Naive B cell (primary cell): ENCODE measurements at regions not wholly inside any gene's neighbourhood (a gene's known extent, or its start where the extent isn't known, plus 50 kb on each side); places are given as distances from the start of the nearest gene placed in this dataset.
"Not testable (repeated sequence)": the region's sequence is repeated elsewhere in the genome, so short reads cannot be mapped to it uniquely, and the experiment has no call there.

Source experiments
- ATAC-seq, 2 donors: fragments of 150-1000 bp; cut with Tn5 transposase; 2 replicates each; pipeline ENCODE4 v1.10.0; 2021; ENCODE audit warnings: low read depth in 2 of 2, mild to moderate bottlenecking in 2 of 2, moderate library complexity in 2 of 2
- DNase-seq: peaks from one replicate; pipeline ENCODE4 v3.0.0; 2022
- H3K27ac Mint-ChIP-seq, 6 donors: one replicate each; pipeline ENCODE4 v1.8.0; 2020 to 2022; ENCODE audit warnings: mild to moderate bottlenecking in 6 of 6, mixed read lengths in 6 of 6, moderate library complexity in 5 of 6, inconsistent platforms in 2 of 6
- H3K27me3 Mint-ChIP-seq, 3 donors: one replicate each; pipeline ENCODE4 v1.8.0; 2021 to 2022; ENCODE audit warnings: mixed read lengths in 3 of 3, mild to moderate bottlenecking in 1 of 3
- H3K36me3 Mint-ChIP-seq, 2 donors: one replicate each; pipeline ENCODE4 v1.8.0; 2020 to 2022; ENCODE audit warnings: mixed read lengths in 2 of 2, inconsistent platforms in 1 of 2, mild to moderate bottlenecking in 1 of 2
- H3K4me1 Mint-ChIP-seq, 3 donors: one replicate each; pipeline ENCODE4 v1.8.0; 2020 to 2022; ENCODE audit warnings: mixed read lengths in 3 of 3, inconsistent platforms in 1 of 3, mild to moderate bottlenecking in 1 of 3, moderate library complexity in 1 of 3
- H3K4me3 Mint-ChIP-seq, 8 donors: one replicate each; pipeline ENCODE4 v1.8.0; 2020 to 2022; ENCODE audit warnings: mild to moderate bottlenecking in 8 of 8, mixed read lengths in 8 of 8, moderate library complexity in 8 of 8, inconsistent platforms in 2 of 8
- H3K9me3 Mint-ChIP-seq, 7 donors: one replicate each; pipeline ENCODE4 v1.8.0; 2020 to 2022; ENCODE audit warnings: mixed read lengths in 7 of 7, mild to moderate bottlenecking in 5 of 7, inconsistent platforms in 2 of 7, moderate library complexity in 1 of 7

DNA sequence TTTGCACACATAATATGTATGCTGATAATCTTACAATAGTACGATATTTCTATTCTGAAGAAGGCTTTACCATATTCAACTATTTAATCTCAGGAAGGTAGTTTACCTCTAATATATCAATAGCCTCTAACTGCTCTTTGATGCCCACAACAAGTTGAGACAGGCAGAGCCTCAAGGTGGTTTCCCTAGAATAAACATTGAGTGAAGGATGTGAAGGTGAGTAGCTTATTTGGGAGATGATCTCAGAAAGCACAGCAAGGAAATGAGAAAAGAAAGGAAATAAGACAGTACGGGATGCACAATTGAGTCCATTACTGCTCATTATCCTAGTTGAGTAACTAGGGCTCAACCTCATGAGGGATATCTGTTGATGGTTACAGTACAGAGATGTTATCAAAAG is 638.4 kb downstream of the MAFB start:
- H3K4me1 Mint-ChIP-seq = no peaks in the 10 kb centered on the region
- peaks cover 0 to 15% (median 4%) of the 10 kb centered on the region in 3 donors for H3K27me3 Mint-ChIP-seq
- no peak overlapping the region for H3K4me3 Mint-ChIP-seq
- no peak overlapping the region for H3K27ac Mint-ChIP-seq
- peaks cover 0 to 4% (median 0%) of the 10 kb centered on the region in 7 donors for H3K9me3 Mint-ChIP-seq
- no peaks in the 10 kb centered on the region for H3K36me3 Mint-ChIP-seq
- ATAC-seq = no peak
- DNase-seq = no peak

DNA sequence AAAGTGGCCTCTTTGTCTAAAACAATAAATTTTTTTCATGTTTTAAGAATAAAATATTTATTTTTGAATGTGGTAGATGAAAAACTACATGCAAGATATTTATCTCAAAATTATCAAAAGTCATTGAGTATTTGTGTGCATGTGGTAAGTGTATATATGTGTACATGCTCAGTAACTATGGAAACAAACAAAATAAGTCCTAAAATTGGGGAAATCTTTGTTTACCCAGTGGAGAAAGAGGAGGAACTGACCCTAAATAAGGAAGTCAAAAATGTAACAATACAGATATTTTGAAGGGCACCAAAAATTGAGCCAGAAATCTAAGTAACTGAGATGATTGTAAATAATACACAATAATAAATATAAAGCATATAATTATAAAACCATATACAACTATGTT is 639.2 kb downstream of the MAFB start:
- Mint-ChIP-seq H3K27me3 (peaks cover 0 to 16% (median 4%) of the 10 kb centered on the region in 3 donors), H3K4me3 (no peak overlapping the region), H3K4me1 (no peaks in the 10 kb centered on the region), H3K36me3 (no peaks in the 10 kb centered on the region), H3K9me3 (peaks cover 0 to 4% (median 0%) of the 10 kb centered on the region in 7 donors), H3K27ac (no peak overlapping the region)
- no peak for ATAC-seq
- no peak for DNase-seq

DNA sequence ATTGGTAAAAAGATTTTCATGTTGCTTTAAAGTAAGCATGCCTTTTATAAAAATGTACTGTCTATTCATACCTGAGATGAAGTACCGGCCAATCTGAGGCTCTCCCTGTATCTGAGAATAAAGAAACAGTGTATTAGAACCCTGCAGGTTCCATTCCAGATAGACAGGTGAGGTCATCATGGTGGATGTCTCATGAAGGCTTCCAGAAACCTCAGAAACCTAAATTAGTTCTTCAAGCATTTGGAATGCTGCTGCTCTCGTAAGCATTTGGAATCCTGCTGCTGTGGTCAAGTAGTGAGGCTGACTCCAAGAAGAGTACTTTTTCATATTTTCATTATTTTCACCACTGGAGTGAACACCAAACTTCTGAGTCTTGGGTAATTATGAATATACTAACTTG is 642.3 kb downstream of the MAFB start:
- H3K9me3 Mint-ChIP-seq = no peaks in the 10 kb centered on the region
- no peaks in the 10 kb centered on the region for H3K4me1 Mint-ChIP-seq
- no peaks in the 10 kb centered on the region for H3K36me3 Mint-ChIP-seq
- no peak for DNase-seq
- H3K27me3 Mint-ChIP-seq = peaks cover 0 to 4% (median 4%) of the 10 kb centered on the region in 3 donors
- no peak overlapping the region for H3K27ac Mint-ChIP-seq
- no peak for ATAC-seq
- no peak overlapping the region for H3K4me3 Mint-ChIP-seq

- Mint-ChIP-seq H3K27ac (no peak overlapping the region), H3K27me3 (peaks cover 0 to 12% (median 7%) of the 10 kb centered on the region in 3 donors), H3K4me3 (no peak overlapping the region), H3K4me1 (no peaks in the 10 kb centered on the region), H3K36me3 (no peaks in the 10 kb centered on the region), H3K9me3 (peaks cover 0 to 5% (median 0%) of the 10 kb centered on the region in 7 donors)
- ATAC-seq = no peak
- DNase-seq = no peak
Measured at GRCh38 chr20:40037511-40037910, 651.5 kb downstream of the MAFB start.

- ATAC-seq = no peak
- DNase-seq = no peak
- peaks cover 4 to 5% (median 4%) of the 10 kb centered on the region in 3 donors for H3K27me3 Mint-ChIP-seq
- no peak overlapping the region for H3K27ac Mint-ChIP-seq
- no peaks in the 10 kb centered on the region for H3K36me3 Mint-ChIP-seq
- peaks cover 0 to 7% (median 2%) of the 10 kb centered on the region in 7 donors for H3K9me3 Mint-ChIP-seq
- no peaks in the 10 kb centered on the region for H3K4me1 Mint-ChIP-seq
- H3K4me3 Mint-ChIP-seq = no peak overlapping the region
Measured at GRCh38 chr20:40029589-40029988, 659.4 kb downstream of the MAFB start.

GRCh38 chr20:40019510-40019909 is 669.5 kb downstream of the MAFB start:
- DNase-seq = no peak
- no peak overlapping the region for H3K4me3 Mint-ChIP-seq
- H3K27ac Mint-ChIP-seq = no peak overlapping the region
- no peaks in the 10 kb centered on the region for H3K36me3 Mint-ChIP-seq
- peaks cover 0 to 4% (median 0%) of the 10 kb centered on the region in 7 donors for H3K9me3 Mint-ChIP-seq
- no peaks in the 10 kb centered on the region for H3K27me3 Mint-ChIP-seq
- no peak for ATAC-seq
- H3K4me1 Mint-ChIP-seq = no peaks in the 10 kb centered on the region

GRCh38 chr20:40017765-40018164 is 671.3 kb downstream of the MAFB start:
- Mint-ChIP-seq H3K4me3 (no peak overlapping the region), H3K4me1 (no peaks in the 10 kb centered on the region), H3K36me3 (no peaks in the 10 kb centered on the region), H3K27ac (no peak overlapping the region), H3K9me3 (peaks cover 0 to 4% (median 0%) of the 10 kb centered on the region in 7 donors), H3K27me3 (no peaks in the 10 kb centered on the region)
- DNase-seq (no peak), ATAC-seq (no peak)

GRCh38 chr20:40016890-40017289 is 672.1 kb downstream of the MAFB start:
- peaks cover 0 to 7% (median 0%) of the 10 kb centered on the region in 7 donors for H3K9me3 Mint-ChIP-seq
- no peak overlapping the region for H3K27ac Mint-ChIP-seq
- DNase-seq (no peak), ATAC-seq (no peak)
- H3K4me3 Mint-ChIP-seq = no peak overlapping the region
- H3K36me3 Mint-ChIP-seq = no peaks in the 10 kb centered on the region
- no peaks in the 10 kb centered on the region for H3K4me1 Mint-ChIP-seq
- no peaks in the 10 kb centered on the region for H3K27me3 Mint-ChIP-seq

- Mint-ChIP-seq H3K27ac (no peak overlapping the region), H3K9me3 (peaks cover 0 to 7% (median 2%) of the 10 kb centered on the region in 7 donors), H3K36me3 (no peaks in the 10 kb centered on the region), H3K27me3 (no peaks in the 10 kb centered on the region), H3K4me3 (no peak overlapping the region), H3K4me1 (no peaks in the 10 kb centered on the region)
- ATAC-seq (no peak), DNase-seq (no peak)
Measured at GRCh38 chr20:40016392-40016791, 672.6 kb downstream of the MAFB start.

GRCh38 chr20:40012026-40012425 is 677.0 kb downstream of the MAFB start:
- not testable (repeated sequence) for H3K36me3 Mint-ChIP-seq, H3K9me3 Mint-ChIP-seq, DNase-seq, H3K4me1 Mint-ChIP-seq, ATAC-seq, H3K27me3 Mint-ChIP-seq, H3K27ac Mint-ChIP-seq, H3K4me3 Mint-ChIP-seq

DNA sequence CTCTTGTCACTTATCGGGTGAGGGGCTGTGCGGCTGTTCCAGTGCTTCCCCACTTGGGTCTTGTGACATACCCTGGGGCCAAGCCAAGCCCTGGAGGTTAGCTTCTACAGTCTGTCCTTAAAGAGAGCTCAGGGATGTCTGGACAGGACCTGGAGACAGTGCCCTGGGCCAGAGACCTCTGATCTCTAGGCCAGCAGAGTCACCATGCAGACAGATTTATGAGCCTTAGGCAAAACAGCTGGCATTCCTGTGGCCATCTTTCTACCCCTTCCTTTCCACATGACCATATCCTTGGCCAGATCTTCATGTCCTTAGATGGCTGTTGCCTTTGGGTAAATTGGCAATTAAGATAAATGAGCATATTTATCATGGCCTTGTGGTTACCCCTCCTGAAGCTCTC is 678.6 kb downstream of the MAFB start:
- ATAC-seq = no peak
- no peaks in the 10 kb centered on the region for H3K36me3 Mint-ChIP-seq
- no peak for DNase-seq
- peaks cover 0 to 8% (median 7%) of the 10 kb centered on the region in 3 donors for H3K27me3 Mint-ChIP-seq
- H3K4me1 Mint-ChIP-seq = no peaks in the 10 kb centered on the region
- H3K27ac Mint-ChIP-seq = no peak overlapping the region
- no peak overlapping the region for H3K4me3 Mint-ChIP-seq
- peaks cover 0 to 7% (median 0%) of the 10 kb centered on the region in 7 donors for H3K9me3 Mint-ChIP-seq

DNA sequence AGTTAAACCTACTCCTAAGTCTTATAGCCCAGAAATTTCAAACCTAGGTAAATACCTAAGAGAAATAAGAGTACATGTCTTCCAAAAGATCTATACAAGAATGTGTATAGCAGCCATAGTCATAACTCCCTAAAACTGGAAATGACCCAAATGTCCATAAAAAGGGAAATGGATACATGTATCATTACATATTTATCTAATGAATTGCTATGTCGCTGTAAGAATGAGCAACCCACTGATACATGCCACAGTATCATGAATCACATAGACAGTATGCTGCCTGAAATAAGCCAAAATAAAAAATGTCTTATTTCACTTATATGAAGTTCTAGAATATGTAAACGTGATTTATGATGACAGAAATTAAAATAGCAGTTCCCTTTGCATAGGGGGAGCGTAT is 679.5 kb downstream of the MAFB start:
- no peak for ATAC-seq
- Mint-ChIP-seq H3K27me3 (peaks cover 0 to 14% (median 12%) of the 10 kb centered on the region in 3 donors), H3K4me3 (no peak overlapping the region), H3K9me3 (peaks cover 0 to 5% (median 0%) of the 10 kb centered on the region in 7 donors), H3K36me3 (no peaks in the 10 kb centered on the region), H3K27ac (no peak overlapping the region), H3K4me1 (no peaks in the 10 kb centered on the region)
- no peak for DNase-seq

GRCh38 chr20:40008177-40008576 is 680.9 kb downstream of the MAFB start:
- H3K4me3 Mint-ChIP-seq = no peak overlapping the region
- no peak overlapping the region for H3K27ac Mint-ChIP-seq
- H3K36me3 Mint-ChIP-seq = no peaks in the 10 kb centered on the region
- ATAC-seq = no peak
- DNase-seq = no peak
- no peaks in the 10 kb centered on the region for H3K4me1 Mint-ChIP-seq
- peaks cover 0 to 14% (median 12%) of the 10 kb centered on the region in 3 donors for H3K27me3 Mint-ChIP-seq
- H3K9me3 Mint-ChIP-seq = peaks cover 0 to 5% (median 2%) of the 10 kb centered on the region in 7 donors

- no peaks in the 10 kb centered on the region for H3K4me1 Mint-ChIP-seq
- H3K4me3 Mint-ChIP-seq = no peak overlapping the region
- H3K27ac Mint-ChIP-seq = no peak overlapping the region
- H3K9me3 Mint-ChIP-seq = peaks cover 0 to 2% (median 0%) of the 10 kb centered on the region in 7 donors
- H3K36me3 Mint-ChIP-seq = no peaks in the 10 kb centered on the region
- peaks cover 0 to 14% (median 12%) of the 10 kb centered on the region in 3 donors for H3K27me3 Mint-ChIP-seq
- DNase-seq (no peak), ATAC-seq (no peak)
Measured at GRCh38 chr20:40006168-40006860, 682.7 kb downstream of the MAFB start.
